SK-N-SH treated with all-trans-retinoic acid at 6 μM for 48 hours (cell line): ENCODE measurements at regions not wholly inside any gene's neighbourhood (a gene's known extent, or its start where the extent isn't known, plus 50 kb on each side); places are given as distances from the start of the nearest gene placed in this dataset.

Experiments
- ATAC-seq: fragments of 200-7000 bp; cut with Tn5 transposase; 3 replicates; pipeline ENCODE4 v1.9.1; 2020; ENCODE audit warnings: mild to moderate bottlenecking, moderate library complexity
- BACH2 ChIP-seq: fragments of 250-450 bp; sonication (Bioruptor Pico); IDR thresholded peaks from 2 replicates; pipeline ENCODE4 v1.9.0; 2021; ENCODE audit warnings: mild to moderate bottlenecking, borderline replicate concordance
- CREB5 ChIP-seq: fragments of 250-450 bp; sonication (Bioruptor Pico); IDR thresholded peaks from 2 replicates; pipeline ENCODE4 v1.5.1; 2020; ENCODE audit warnings: low read depth, mild to moderate bottlenecking, moderate library complexity
- CSDC2 ChIP-seq: fragments of 250-450 bp; sonication (Bioruptor Pico); IDR thresholded peaks from 2 replicates; pipeline ENCODE4 v1.5.0; 2020; ENCODE audit warnings: mild to moderate bottlenecking, moderate library complexity
- ESRRG ChIP-seq: fragments of 250-450 bp; sonication (Bioruptor Pico); IDR thresholded peaks from 2 replicates; pipeline ENCODE4 v1.6.1; 2021; ENCODE audit warnings: mild to moderate bottlenecking
- GLIS3 ChIP-seq: fragments of 250-450 bp; sonication (Bioruptor Pico); IDR thresholded peaks from 2 replicates; pipeline ENCODE4 v1.5.0; 2020; ENCODE audit warnings: mild to moderate bottlenecking, moderate library complexity
- ISL1 ChIP-seq: fragments of 250-450 bp; sonication (Bioruptor Pico); IDR thresholded peaks from 2 replicates; pipeline ENCODE4 v2.1.2; 2022; ENCODE audit warnings: mild to moderate bottlenecking, moderate library complexity
- OSR1 ChIP-seq: fragments of 250-450 bp; sonication (Bioruptor Pico); IDR thresholded peaks from 2 replicates; pipeline ENCODE4 v1.8.0; 2022; ENCODE audit warnings: moderate library complexity, mild to moderate bottlenecking, inconsistent platforms
- PATZ1 ChIP-seq: fragments of 250-450 bp; sonication (Bioruptor Pico); IDR thresholded peaks from 2 replicates; pipeline ENCODE4 v1.8.0; 2020; ENCODE audit warnings: mild to moderate bottlenecking, moderate library complexity, borderline replicate concordance
- POU6F1 ChIP-seq: fragments of 250-450 bp; sonication (Bioruptor Pico); IDR thresholded peaks from 2 replicates; pipeline ENCODE4 v1.8.0; 2021; ENCODE audit warnings: low read depth, mild to moderate bottlenecking, moderate library complexity, borderline replicate concordance
- PPARA ChIP-seq: fragments of 250-450 bp; sonication (Bioruptor Pico); IDR thresholded peaks from 2 replicates; pipeline ENCODE4 v1.5.0; 2020; ENCODE audit warnings: mild to moderate bottlenecking, borderline replicate concordance
- RARB ChIP-seq: fragments of 250-450 bp; sonication (Bioruptor Pico); IDR thresholded peaks from 2 replicates; pipeline ENCODE4 v1.8.0; 2021; ENCODE audit warnings: mild to moderate bottlenecking, moderate library complexity
- SNAI2 ChIP-seq: fragments of 250-450 bp; sonication (Bioruptor Pico); IDR thresholded peaks from 2 replicates; pipeline ENCODE4 v1.5.0; 2020; ENCODE audit warnings: mild to moderate bottlenecking, moderate library complexity
- TCF4 ChIP-seq: fragments of 250-450 bp; sonication (Bioruptor Pico); IDR thresholded peaks from 2 replicates; pipeline ENCODE4 v1.8.0; 2021; ENCODE audit warnings: mild to moderate bottlenecking, moderate library complexity, borderline replicate concordance
- TOX ChIP-seq: fragments of 250-450 bp; sonication (Bioruptor Pico); IDR thresholded peaks from 2 replicates; pipeline ENCODE4 v1.8.0; 2021; ENCODE audit warnings: mild to moderate bottlenecking, moderate library complexity, borderline replicate concordance
- TSHZ2 ChIP-seq: fragments of 250-450 bp; sonication (Bioruptor Pico); IDR thresholded peaks from 2 replicates; pipeline ENCODE4 v1.5.0; 2020; ENCODE audit warnings: mild to moderate bottlenecking, moderate library complexity
- ZC3H10 ChIP-seq: fragments of 250-450 bp; sonication (Bioruptor Pico); IDR thresholded peaks from 2 replicates; pipeline ENCODE4 v1.5.1; 2021; ENCODE audit warnings: mild to moderate bottlenecking, moderate library complexity
- ZFP3 ChIP-seq: fragments of 250-450 bp; sonication (Bioruptor Pico); IDR thresholded peaks from 2 replicates; pipeline ENCODE4 v1.5.0; 2020; ENCODE audit warnings: mild to moderate bottlenecking, moderate library complexity
- ZFP30 ChIP-seq: fragments of 450-650 bp; formaldehyde crosslinking; IDR thresholded peaks from 2 replicates; pipeline ENCODE4 v1.5.0; 2022; ENCODE audit warnings: mild to moderate bottlenecking, moderate library complexity
- ZNF565 ChIP-seq: fragments of 450-650 bp; formaldehyde crosslinking; conservative IDR thresholded peaks from 2 replicates; pipeline ENCODE4 v1.5.0; 2020; ENCODE audit warnings: low read depth, mild to moderate bottlenecking, moderate library complexity
- ZNF8 ChIP-seq: fragments of 450-650 bp; formaldehyde crosslinking; IDR thresholded peaks from 2 replicates; pipeline ENCODE4 v1.5.0; 2020; ENCODE audit warnings: mild to moderate bottlenecking, moderate library complexity
- TF ChIP-seq, protein P1 (sequence below): fragments of 250-450 bp; sonication (Bioruptor Pico); IDR thresholded peaks from 2 replicates; pipeline ENCODE4 v1.5.1; 2021; ENCODE audit warnings: mild to moderate bottlenecking, moderate library complexity

- ATAC-seq: no peak
- no peak for TF ChIP-seq ZNF565
- TF ChIP-seq RARB (CRISPR knock-in tag): no peak
- no peak for TF ChIP-seq POU6F1 (CRISPR knock-in tag)
- TF ChIP-seq ISL1 (CRISPR knock-in tag): peak; percentile 79
- TF ChIP-seq TCF4 (CRISPR knock-in tag): no peak
- peak; percentile 63; the same call in 1 of the 2 replicates for TF ChIP-seq TOX
- no peak for TF ChIP-seq CREB5 (CRISPR knock-in tag)
Measured at GRCh38 chr11:91222830-91223229, 1000.0 kb upstream of the CHORDC1 start.

GRCh38 chr11:91220476-91221202 lies 997.8 kb upstream of the CHORDC1 start:
- ATAC-seq: no peak
- TF ChIP-seq BACH2 (no peak), ZFP3 (no peak), GLIS3 (CRISPR knock-in tag) (no peak), TOX (no peak), OSR1 (CRISPR knock-in tag) (no peak), TCF4 (CRISPR knock-in tag) (no peak), ZNF8 (CRISPR knock-in tag) (no peak), SNAI2 (CRISPR knock-in tag) (no peak), ZFP30 (CRISPR knock-in tag) (no peak), ISL1 (CRISPR knock-in tag) (no peak), PPARA (CRISPR knock-in tag) (no peak), POU6F1 (CRISPR knock-in tag) (no peak), PATZ1 (CRISPR knock-in tag) (no peak), TSHZ2 (CRISPR knock-in tag) (no peak), ZNF565 (no peak), CSDC2 (CRISPR knock-in tag) (no peak)
- TF ChIP-seq, protein P1, sequence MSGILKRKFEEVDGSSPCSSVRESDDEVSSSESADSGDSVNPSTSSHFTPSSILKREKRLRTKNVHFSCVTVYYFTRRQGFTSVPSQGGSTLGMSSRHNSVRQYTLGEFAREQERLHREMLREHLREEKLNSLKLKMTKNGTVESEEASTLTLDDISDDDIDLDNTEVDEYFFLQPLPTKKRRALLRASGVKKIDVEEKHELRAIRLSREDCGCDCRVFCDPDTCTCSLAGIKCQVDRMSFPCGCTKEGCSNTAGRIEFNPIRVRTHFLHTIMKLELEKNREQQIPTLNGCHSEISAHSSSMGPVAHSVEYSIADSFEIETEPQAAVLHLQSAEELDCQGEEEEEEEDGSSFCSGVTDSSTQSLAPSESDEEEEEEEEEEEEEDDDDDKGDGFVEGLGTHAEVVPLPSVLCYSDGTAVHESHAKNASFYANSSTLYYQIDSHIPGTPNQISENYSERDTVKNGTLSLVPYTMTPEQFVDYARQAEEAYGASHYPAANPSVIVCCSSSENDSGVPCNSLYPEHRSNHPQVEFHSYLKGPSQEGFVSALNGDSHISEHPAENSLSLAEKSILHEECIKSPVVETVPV (CRISPR knock-in tag): no peak

DNA sequence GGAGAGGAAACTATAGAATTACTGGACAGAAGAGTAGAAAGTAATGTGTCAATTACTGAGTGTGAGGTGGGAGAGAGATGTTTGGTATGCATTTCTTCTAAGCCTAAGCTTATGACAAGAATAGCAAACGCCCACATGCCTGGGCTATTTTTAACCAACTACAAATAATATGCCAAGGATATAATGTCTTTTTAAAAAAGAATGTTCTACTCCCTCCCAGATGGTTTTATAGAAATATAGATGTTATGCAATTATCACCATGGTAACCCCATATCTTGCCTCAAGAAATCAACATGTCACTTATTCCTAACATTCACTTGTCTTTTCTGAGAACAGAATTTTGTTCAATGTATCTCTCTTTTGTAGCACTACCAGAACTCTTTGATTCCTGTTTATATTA lies 996.7 kb upstream of the CHORDC1 start:
- ATAC-seq: peak; percentile 72
- TF ChIP-seq, protein P1 (CRISPR knock-in tag): no peak
- TF ChIP-seq TCF4 (CRISPR knock-in tag): no peak
- no peak for TF ChIP-seq SNAI2 (CRISPR knock-in tag)
- TF ChIP-seq ZFP30 (CRISPR knock-in tag): no peak
- TF ChIP-seq PATZ1 (CRISPR knock-in tag): no peak
- TF ChIP-seq GLIS3 (CRISPR knock-in tag): no peak
- TF ChIP-seq BACH2: no peak
- TF ChIP-seq ZNF565: no peak
- no peak for TF ChIP-seq ESRRG (CRISPR knock-in tag)
- no peak for TF ChIP-seq ZC3H10 (CRISPR knock-in tag)
- TF ChIP-seq PPARA (CRISPR knock-in tag): no peak
